ENCODE measurements at regions not wholly inside any gene's neighbourhood (a gene's known extent, or its start where the extent isn't known, plus 50 kb on each side); places are given as distances from the start of the nearest gene placed in this dataset.

DNA sequence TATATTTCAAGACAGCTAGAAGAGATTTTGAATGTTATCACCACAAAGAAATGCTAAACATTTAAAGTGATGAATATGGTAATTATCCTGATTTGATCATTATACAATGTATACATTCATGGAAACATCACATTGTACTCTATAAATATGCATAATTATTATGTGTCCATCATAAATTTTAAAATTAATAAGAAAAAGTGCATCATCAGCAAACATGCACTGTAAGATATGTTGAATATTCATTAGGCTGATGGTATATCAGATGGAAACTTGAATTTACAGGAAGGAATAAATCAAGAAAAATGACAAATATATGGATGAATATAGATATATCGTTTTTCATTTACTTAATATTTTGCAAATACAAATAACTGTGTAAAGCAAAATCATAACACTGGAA lies 812.1 kb upstream of the INTU start:
- dilution Hi-C loops (cut with MboI; ENCODE audit: extremely low pct_ligation_motif_present, low sequenced_read_pairs): no loop called here
- no peak overlapping the region for H3K4me2 ChIP-seq (ENCODE audit: insufficient read depth, low read length)
- no peaks in the 10 kb centered on the region for H3K27me3 ChIP-seq (ENCODE audit: control insufficient read depth in 2 of 2, insufficient read depth in 2 of 2, low read length in 2 of 2)
- H2AFZ ChIP-seq (ENCODE audit: low read depth, low read length): no peak overlapping the region
- H3K9ac ChIP-seq (replicated peaks; ENCODE audit: extremely low read depth, insufficient read depth, low read length): no peak overlapping the region
- POLR2A ChIA-PET: no interaction called here
- DNase-seq (ENCODE audit: low read depth, low spot score): no peak
- FAIRE-seq: no peak
- intact Hi-C loops (cut with micrococcal nuclease): no loop called here
- H4K20me1 ChIP-seq (replicated peaks; ENCODE audit: control insufficient read depth, extremely low read depth, insufficient read depth, low read length): no peaks in the 10 kb centered on the region
- H3K9me3 ChIP-seq (replicated peaks; ENCODE audit: control insufficient read depth, insufficient read depth, low read length): no peaks in the 10 kb centered on the region
- H3K79me2 ChIP-seq (ENCODE audit: control insufficient read depth, insufficient read depth, low read length): no peaks in the 10 kb centered on the region
- CTCF ChIA-PET: no interaction called here
- H3K4me1 ChIP-seq (ENCODE audit: control insufficient read depth, extremely low read depth, insufficient read depth, low read length): no peaks in the 10 kb centered on the region
- H3K36me3 ChIP-seq (ENCODE audit: control insufficient read depth in 2 of 2, extremely low read depth in 1 of 2, insufficient read depth in 2 of 2, low read length in 2 of 2): no peaks in the 10 kb centered on the region
- BruUV-seq (replicated peaks): no TSS peak
- H3K4me3 ChIP-seq (replicated peaks in 1 of 3; ENCODE audit: insufficient read depth in 1 of 3, low read depth in 1 of 3, low read length in 3 of 3): no peak overlapping the region
- no peaks in the 10 kb centered on the region for H3K9me1 ChIP-seq (replicated peaks; ENCODE audit: control insufficient read depth, extremely low read depth, insufficient read depth, low read length)
- H3K27ac ChIP-seq (ENCODE audit: insufficient read depth, low read depth, low read length): no peak overlapping the region
- no peak for TF ChIP-seq POLR2AphosphoS5 (IDR thresholded peaks at IDR 0.05; ENCODE audit: insufficient read depth, low read depth, low read length)
- TF ChIP-seq GATA2 (IDR thresholded peaks at IDR 0.05; ENCODE audit: insufficient read depth, insufficient read length, low read depth, low read length): no peak

DNA sequence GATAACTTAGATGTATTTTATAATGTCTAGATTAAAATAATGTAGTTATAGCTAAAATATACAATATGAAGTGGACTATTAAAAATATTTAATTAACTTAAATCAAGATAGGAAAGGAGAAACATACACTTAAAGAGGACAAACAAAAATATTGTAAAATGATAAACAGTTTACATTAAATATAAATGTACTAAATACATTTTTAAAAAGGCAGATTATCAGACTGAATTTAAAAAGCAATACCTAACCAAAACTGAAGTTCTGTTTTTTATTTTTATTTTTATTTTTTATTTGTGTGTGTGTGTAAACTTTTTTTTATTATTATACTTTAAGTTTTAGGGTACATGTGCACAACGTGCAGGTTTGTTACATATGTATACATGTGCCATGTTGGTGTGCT lies 811.6 kb upstream of the INTU start:
- intact Hi-C loops (cut with micrococcal nuclease) (no loop called here), dilution Hi-C loops (cut with MboI; ENCODE audit: extremely low pct_ligation_motif_present, low sequenced_read_pairs) (no loop called here)
- ChIA-PET CTCF (no interaction called here), POLR2A (no interaction called here)
- TF ChIP-seq POLR2AphosphoS5 (IDR thresholded peaks at IDR 0.05; ENCODE audit: insufficient read depth, low read depth, low read length) (no peak), EZH2 (IDR thresholded peaks at IDR 0.05; ENCODE audit: borderline replicate concordance, low read depth, low read length, severe bottlenecking) (no peak), POLR2A (IDR thresholded peaks at IDR 0.05; ENCODE audit: low read depth, low read length) (no peak), MYC (IDR thresholded peaks at IDR 0.05; ENCODE audit: low read depth, low read length) (no peak), CTCF (IDR thresholded peaks at IDR 0.05; ENCODE audit: extremely low read depth in 1 of 2, insufficient read depth in 1 of 2, low read depth in 1 of 2, low read length in 2 of 2) (no peak), JUN (IDR thresholded peaks at IDR 0.05; ENCODE audit: borderline replicate concordance, insufficient read depth, insufficient read length, low read depth) (no peak), FOS (IDR thresholded peaks at IDR 0.05; ENCODE audit: borderline replicate concordance, insufficient read depth, low read length) (no peak), GATA2 (IDR thresholded peaks at IDR 0.05; ENCODE audit: insufficient read depth, insufficient read length, low read depth, low read length) (no peak)
- TF ChIP-seq, protein P1, sequence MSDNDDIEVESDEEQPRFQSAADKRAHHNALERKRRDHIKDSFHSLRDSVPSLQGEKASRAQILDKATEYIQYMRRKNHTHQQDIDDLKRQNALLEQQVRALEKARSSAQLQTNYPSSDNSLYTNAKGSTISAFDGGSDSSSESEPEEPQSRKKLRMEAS (IDR thresholded peaks at IDR 0.05; ENCODE audit: insufficient read depth, insufficient read length): no peak
- no peak overlapping the region for H3K4me3 ChIP-seq (replicated peaks in 1 of 3; ENCODE audit: insufficient read depth in 1 of 3, low read depth in 1 of 3, low read length in 3 of 3)
- no TSS peak for BruUV-seq (replicated peaks)
- DNase-seq (ENCODE audit: low read depth, low spot score) (no peak), FAIRE-seq (no peak)
- H4K20me1 ChIP-seq (replicated peaks; ENCODE audit: control insufficient read depth, extremely low read depth, insufficient read depth, low read length): no peaks in the 10 kb centered on the region
- no peaks in the 10 kb centered on the region for H3K9me1 ChIP-seq (replicated peaks; ENCODE audit: control insufficient read depth, extremely low read depth, insufficient read depth, low read length)
- H3K9ac ChIP-seq (replicated peaks; ENCODE audit: extremely low read depth, insufficient read depth, low read length): no peak overlapping the region
- H3K27me3 ChIP-seq (ENCODE audit: control insufficient read depth in 2 of 2, insufficient read depth in 2 of 2, low read length in 2 of 2): no peaks in the 10 kb centered on the region
- no peak overlapping the region for H3K27ac ChIP-seq (ENCODE audit: insufficient read depth, low read depth, low read length)
- H3K4me2 ChIP-seq (ENCODE audit: insufficient read depth, low read length): no peak overlapping the region
- no peak overlapping the region for H2AFZ ChIP-seq (ENCODE audit: low read depth, low read length)
- no peaks in the 10 kb centered on the region for H3K9me3 ChIP-seq (replicated peaks; ENCODE audit: control insufficient read depth, insufficient read depth, low read length)
- no peaks in the 10 kb centered on the region for H3K79me2 ChIP-seq (ENCODE audit: control insufficient read depth, insufficient read depth, low read length)
- H3K36me3 ChIP-seq (ENCODE audit: control insufficient read depth in 2 of 2, extremely low read depth in 1 of 2, insufficient read depth in 2 of 2, low read length in 2 of 2): no peaks in the 10 kb centered on the region
- H3K4me1 ChIP-seq (ENCODE audit: control insufficient read depth, extremely low read depth, insufficient read depth, low read length): no peaks in the 10 kb centered on the region
